NCI-H1436 (cell line): ENCODE measurements at regions not wholly inside any gene's neighbourhood (a gene's known extent, or its start where the extent isn't known, plus 50 kb on each side); places are given as distances from the start of the nearest gene placed in this dataset.

Experiments used
- DNase-seq: peaks from one replicate; lab custom pipeline; 2025; lab: John Stamatoyannopoulos, UW

DNA sequence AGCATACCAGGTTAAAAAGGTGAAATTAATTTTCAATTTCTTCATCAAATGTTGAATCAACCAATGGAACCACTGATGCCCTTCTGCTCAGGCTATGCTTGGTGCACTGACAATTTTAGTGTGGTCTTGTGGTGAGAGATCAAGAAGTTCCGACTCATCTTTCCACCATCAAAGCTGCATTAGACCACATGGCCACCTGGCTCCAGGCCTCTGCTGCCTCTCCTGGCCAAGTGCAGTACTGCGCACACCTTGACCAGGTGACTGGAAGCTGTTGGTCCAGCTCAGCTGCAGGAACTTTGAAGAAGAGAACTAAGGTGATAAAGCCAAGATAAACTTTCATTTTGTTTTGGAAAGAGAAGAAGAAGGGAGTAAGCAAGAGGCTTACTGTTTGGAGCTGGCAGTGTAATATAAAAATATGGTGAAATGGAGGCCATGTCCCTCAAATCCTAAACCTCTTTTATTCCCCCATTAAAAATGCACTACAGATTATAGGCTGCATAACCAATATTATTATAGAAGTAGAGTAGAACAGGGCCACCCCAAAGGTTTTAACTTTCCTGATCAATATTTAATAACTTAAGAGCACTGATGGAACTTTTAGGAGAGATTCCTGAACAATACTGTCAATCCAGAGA lies 315.5 kb upstream of the C9orf72 start:
- no peak for DNase-seq

DNA sequence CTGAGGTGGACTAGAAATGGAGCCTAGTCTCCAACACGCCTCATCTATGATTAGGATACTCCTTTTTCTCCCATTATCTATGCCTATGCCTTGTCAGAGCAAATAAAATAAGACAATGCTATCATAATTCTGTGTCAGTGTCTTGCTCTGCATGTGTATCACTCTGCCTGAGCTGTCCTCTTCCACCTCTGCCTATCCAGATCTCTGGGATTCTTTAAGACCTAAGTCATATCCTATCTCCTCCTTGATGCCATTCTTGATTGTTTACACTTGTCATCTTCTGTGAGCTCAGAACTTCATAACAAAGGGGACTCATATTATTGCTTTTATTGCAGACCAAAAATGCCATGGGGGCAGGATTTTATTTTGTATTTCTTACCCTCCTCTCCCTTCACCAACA lies 351.2 kb upstream of the C9orf72 start:
- no peak for DNase-seq

DNA sequence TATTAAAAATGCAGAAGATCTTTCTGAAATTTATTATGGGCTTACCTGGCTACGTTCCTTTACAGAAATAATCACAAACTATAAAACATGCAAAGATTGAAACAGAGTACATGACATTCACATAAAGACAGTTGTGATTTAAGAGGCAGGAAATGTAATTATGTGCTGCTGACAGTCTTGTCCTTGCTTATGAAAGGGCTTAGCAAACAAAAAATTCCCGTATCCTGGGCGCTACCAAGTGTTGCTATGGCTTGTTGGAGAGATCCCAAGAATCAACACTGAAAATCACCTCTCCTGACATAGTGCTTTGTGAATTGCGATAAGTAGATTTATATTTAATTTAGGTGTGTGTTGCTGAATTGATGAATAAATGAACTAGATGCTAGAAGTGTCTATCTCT lies 352.5 kb upstream of the C9orf72 start:
- no peak for DNase-seq

DNA sequence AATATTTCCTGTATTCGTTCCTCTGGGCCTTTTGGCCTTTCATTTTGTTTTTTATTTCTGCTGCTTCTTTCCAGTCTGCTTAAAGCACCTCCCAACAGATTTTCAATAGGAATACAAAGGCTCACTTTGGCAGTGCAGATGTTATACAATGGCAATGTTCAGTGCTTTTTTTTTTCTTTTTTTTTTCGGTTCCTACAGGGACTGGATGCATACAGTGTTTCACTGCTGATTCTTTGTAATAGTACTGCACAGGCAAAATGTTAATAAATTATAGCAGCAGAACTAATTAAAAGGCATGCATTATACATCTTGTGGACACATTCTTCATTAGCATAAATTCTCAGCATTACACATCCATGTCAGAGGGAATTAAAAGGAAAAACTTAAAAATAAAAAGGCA lies 356.6 kb upstream of the C9orf72 start:
- DNase-seq: no peak

DNA sequence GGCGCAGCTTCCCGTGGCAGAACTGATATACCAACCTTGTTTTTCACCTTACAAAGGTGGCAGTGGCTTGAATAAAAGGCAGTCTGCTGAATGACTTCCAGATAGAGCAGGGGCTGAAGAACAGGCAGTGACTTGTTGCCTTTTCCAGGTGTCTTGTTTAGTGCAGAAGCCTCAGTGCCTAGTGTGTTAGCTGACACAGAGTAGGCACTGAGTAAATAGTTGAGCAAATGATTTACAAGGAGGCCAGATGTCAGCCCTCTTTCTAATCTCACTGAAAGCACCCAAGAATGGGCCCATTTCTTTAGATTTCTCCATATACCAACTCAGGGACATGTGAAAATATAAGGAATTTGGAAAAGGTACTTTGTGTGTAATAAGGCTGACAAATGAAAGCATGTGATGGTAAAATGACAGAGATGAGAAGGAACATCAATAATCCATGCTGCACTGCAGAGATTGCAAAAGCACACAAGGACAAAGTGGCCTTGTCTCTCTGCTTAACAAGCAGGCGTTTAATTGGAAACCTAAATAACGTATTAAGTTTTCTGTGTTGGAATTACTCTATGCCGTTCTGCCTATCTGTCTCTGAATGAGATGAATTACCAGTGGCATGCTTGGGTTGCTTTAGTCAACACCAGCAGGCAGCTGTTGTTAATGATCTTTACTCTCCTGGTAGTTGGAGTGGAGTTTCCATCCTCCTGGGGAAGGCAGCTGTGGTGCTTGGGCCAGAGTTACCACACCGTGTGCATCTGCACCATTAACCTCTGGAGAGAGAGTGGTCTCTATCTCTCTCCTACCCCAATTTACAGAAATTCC lies 360.1 kb upstream of the C9orf72 start:
- DNase-seq: no peak

DNA sequence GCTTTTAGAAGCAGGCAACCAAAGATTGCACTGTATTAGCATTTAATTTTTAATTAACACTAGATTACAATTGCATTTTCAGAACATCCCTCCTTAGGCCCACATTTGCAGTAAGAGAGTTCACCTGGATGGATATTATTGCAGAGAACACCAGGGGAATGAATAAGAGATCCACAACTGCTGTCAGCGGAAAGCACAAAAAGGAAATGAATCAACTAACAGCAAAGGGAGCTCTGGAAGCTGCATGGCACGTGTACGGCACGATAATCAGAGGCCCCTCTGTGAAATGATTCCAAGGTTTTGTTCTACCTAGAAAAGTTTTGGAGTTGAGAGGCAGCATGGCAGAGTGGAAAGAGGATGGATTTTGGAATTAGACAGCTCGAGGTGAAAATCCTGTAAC lies 361.2 kb upstream of the C9orf72 start:
- DNase-seq: no peak

DNA sequence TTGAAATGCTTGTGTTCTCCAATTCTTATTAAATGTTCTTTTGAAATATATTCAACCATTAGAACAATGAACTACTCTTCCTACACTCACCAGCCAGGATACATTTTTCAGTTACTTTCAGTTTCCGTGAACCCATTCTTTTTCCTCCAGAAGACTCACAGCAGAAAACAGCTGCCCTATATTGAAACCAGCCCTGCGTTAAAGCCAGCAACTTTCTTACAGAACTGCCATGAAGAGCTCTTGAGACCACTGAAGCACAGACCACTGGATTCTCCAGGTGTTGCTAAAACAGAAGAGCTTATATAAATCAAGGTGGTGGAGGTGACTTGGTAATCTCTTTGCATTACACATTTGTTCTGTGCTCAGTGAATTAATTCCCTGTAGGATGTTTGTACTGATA lies 365.9 kb upstream of the C9orf72 start:
- no peak for DNase-seq

DNA sequence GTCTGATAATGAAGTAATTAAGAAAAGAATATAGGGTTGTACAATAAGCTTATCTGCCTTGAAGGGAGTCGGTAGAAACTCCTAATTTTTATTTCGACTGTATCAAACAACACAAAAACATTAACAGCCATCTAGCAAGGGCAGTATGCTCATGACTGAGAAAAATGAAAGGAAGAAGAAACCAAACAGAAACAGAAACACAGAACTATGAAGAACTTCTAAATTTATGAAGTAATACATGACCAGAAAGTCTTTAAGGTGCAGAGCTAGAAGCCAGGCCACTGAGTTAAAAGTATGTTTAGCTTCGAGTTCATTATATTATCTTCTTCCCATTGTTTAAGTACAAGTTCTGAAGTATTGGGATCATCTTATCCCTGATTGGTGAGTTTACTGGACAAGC lies 367.3 kb upstream of the C9orf72 start:
- DNase-seq: no peak

DNA sequence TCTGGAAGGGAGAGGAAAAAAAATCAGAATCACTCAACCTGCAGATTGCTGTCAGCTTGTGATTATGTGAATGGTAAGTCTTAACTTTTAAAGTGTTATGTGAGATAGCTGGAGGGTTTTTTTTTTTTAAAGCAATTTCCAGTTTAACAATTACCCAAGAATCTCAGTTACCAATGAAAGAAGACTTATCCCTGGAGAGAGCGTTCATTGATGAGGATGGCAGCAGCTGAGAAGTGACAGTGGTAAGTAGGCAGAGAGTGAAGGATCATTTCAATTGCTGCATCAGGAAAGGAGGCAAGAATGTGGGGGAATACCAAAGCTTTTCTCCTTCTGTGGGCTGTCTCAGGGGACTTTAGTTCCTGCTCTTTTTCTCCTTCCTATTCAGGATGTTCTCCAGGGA lies 370.2 kb upstream of the C9orf72 start:
- no peak for DNase-seq

DNA sequence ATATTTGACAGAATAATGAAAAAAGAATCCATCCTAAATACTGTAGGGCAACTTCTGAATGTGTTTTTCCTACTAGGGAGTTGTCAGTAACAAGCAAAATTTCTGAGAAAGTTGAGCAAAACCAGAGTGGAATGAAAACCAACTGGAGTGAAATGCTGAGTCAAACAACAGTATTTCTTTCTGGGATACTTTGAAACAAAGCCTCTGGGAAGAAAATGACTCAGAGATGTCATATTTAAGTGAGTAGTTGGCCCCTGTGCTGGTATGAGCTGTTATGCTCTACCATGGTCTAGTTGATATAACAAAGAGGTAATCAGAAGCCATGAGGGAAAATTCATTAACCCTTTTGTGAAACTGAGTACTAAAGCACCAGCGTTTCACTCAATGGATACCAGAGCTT lies 372.1 kb upstream of the C9orf72 start:
- DNase-seq: no peak

DNA sequence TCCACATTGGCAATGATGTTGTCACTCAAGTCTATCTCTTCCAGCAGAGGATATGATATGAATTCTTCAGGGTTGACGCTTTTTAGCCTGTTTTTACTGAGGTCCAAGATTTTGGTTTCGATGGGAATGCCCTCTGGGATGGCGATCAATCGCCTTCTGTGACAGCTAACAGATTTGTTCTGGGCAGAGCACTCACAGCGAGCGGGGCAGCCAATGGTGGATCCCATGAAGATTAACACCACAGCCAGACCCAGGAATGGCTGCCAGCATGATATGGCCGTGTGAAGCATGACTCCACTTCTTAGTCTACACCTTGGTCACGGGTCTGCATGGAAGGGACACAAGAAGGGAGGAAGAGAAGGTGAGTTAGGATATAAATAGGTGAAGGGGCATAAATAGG lies 377.1 kb upstream of the C9orf72 start:
- DNase-seq: no peak

DNA sequence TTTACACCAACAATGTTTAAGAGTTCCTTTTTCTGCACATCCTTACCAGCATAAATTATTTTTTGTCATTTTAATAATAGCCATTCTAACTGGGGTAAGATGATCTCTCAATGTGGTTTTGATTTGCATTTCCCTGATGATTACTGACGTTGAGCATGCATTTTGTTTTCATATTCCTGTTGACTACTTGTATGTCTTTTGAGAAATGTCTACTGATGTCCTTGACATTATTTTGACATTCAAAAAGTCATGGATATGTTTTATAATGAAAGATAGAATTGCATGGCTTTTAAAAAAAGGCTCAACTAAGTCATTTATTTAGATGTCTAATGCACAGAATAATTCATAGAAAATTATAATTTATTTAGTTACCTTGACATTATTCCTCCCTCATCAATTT lies 381.6 kb upstream of the C9orf72 start:
- DNase-seq: no peak

DNA sequence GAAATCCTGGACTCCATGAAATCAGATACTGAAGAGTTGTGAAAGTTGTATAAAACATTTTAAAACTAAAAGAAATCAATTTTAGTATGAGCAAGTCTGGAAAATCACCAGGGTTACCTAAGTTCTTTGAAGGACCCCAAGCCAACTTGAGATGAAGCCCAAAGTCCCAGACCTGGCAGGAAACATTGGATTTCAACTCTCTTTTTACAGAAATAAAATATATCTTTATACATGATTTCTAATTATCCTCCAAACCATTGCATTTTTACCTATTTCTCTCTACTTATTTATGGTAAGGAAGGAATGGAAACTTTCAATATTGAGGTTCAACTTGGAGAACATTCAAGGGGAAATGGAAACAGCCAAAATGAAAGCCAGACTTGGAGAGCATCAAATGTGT lies 390.6 kb upstream of the C9orf72 start:
- no peak for DNase-seq

DNA sequence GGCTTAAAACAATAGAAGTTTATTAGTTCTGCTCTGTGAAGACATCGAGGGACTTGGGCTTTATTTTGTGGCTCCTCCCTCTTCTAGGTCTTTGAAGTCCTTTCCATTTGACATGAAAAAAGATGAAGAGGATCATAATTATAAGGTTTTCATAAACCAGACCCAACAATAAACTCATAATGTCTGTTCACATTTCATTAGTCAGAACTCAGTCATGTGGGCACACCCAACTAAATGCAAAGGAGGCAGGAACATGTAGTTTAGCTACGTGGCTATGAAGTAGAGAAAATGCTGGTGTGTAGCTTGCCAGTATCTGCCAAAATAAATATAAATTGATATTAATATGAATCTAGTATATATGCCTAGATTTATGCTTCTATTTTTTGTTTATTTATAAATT lies 393.9 kb upstream of the C9orf72 start:
- no peak for DNase-seq

DNA sequence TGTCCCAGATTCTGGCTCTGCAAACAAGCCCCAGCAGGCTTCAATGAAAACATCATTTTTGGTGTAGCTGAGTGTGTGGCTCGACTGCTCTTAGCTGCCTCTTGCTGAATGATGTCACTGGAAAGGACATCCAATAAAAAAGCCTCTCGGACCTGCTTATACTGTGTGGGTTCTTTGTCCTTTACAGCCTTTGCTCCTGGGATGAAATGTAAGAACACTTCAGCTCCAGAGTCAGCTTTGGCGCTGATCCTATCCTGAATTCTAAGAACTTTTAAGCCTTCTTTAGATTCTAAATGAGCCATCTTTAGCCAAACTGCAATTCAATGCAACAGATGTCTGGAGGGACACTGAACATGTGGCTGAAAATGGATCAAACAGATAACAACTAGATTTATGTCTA lies 404.6 kb upstream of the C9orf72 start:
- DNase-seq: no peak

DNA sequence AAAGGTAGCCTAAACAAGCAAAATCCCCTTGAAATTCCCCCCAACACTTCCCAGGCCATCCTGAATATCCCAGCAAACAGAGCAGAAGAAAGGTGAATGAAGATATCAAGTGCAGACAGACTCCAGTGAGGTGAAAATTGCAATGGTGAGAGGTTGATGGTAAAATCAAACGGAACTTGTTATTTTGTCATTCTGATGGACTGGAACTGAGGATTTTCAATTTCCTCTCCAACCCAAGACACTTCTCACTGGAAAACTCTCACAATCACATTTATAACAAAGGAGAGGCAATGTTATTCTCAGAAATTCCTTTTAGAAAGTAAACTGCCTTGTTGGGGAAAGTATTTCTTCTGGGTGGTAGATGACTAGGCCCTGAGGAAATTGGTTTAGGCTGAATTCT lies 412.4 kb upstream of the C9orf72 start:
- DNase-seq: no peak

DNA sequence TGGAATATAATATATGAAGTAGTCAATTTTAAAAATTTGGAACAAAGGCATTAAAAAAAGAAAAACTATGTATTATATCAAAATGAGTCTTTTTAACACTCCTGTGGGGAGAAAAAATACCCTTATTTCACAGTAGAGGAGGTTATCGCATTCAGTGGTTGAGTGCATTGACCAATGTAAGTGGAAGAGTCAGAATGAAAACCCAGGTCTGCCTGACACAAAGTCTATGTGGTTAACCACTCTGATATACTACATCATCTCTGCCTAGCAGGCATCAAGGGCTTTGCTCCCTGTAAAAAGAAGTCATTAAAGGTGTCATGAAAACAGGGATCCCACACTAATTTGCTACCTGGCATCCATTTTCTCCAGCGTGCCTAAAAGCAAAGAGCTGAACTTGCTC lies 417.2 kb upstream of the C9orf72 start:
- DNase-seq: no peak

DNA sequence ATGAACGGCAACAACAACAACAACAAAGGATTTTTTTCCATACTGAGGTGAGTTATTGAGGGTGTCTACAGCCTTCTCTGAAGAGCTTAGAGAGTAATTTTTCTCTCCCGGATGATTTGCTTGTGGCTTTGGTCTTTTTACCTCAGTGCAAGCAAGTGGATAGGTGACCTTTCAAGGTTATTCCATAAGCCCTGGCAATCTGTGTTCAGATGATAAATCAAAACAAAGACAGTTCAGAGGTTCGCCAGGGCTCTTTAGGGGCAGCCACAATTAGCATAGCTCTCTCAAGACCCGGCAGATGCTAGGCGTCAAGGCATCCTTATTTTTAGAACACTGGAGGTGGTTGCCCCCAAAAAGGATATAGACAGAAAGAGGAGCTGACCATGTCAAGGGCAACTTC lies 417.9 kb upstream of the C9orf72 start:
- DNase-seq: no peak

DNA sequence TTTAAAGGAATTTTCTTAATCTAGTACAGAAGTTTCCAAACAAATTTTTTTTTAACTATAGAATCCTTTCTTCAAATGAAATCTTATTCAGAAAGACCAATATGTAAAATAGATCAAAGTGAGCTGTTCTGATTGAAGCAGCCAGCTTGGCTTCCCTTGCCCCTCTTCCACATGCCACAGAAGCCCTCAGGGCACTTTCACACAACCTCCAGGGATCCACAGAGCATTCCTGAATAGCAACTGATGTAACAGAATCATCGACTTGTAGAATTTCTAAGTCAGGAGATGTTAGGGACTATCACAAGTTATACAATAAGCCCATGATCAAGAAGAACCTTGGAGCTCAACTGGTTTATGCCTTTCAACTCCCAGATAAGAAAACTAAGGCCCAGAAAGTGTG lies 427.8 kb upstream of the C9orf72 start:
- no peak for DNase-seq

DNA sequence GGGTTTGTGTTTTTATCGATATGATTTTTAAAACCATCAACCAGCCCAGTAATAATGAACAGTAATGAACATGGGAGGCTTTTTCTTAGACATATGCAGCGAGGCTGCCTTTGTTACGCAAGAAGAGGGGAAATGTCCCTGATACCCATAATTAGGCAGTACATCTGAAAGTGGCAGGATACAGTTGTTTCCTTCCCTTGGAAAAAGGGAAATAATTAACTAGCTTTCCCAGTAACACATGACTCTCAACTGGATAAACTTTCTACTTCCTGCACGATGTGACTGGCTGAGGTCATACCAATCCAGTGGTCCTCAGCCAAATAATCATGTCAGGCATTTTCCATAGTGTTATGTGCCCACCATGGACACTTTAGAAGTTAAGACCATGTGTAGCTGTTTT lies 431.6 kb upstream of the C9orf72 start:
- DNase-seq: no peak

DNA sequence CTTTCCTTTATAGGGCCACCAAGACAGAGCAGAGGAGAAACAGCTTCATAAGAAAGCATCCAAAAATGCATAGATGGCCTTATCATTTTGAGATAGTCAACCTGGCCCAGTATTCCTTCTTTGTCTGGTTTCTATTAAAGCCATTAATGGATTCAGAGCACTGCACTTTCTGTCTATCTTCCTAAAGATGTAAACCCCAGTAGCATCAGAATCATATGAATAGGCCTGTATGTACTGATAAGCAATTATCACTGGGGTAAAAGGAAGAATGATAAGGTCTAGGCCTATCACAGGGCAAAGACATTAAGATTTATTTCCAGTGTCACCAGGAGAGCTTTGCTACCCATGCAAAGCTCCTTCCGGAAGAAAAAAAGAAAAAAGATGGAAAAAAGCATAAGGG lies 432.5 kb upstream of the C9orf72 start:
- DNase-seq: no peak

DNA sequence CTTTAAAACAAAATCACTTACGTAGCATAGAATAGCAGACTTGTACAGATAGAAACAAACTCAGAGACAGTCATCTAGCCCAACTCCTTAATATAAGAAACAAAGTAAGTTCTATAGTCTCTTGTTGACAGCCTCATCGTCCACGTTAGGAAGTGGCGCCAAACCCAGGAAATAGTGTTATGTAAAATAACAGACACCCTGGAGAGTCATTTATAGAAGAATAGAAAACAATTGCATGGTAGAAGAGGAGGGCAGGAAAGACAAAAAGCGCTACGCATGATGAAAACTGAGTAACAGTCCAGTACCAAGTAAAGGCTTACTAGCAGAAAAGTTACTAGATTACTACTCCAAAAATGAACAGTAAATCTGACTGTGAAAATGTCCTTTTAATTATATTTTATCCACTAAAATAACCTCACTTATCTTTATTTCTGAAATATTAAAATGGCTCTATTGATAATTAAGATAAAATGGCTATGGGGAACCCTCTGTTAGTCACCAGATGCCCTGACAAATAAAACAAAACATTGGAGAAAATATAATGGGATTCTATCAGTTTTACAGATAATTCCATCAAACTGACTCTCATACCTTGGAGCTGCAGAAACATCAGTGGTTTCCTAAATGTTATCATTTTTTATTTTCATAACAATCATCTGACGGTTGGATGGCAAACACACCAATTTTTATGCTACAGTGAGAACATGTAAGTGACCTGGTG lies 434.0 kb upstream of the C9orf72 start:
- DNase-seq: no peak

DNA sequence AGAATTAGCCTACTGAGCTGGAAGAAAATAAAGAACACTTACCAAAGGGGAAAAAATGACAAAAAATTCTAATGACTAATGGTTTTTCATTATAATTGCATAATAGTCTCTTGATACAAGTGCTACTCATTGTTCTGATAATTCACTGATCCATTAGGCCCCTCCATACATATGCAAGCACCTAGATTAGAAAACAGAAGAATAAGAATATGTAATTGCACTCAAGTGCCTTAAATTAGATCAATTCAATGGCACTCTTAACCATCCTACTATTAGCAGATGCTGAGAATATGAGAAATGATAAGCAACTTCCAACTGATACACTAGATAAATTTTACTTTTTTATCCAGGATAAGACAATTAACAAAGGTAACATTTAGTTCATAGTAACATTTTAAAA lies 440.9 kb upstream of the C9orf72 start:
- DNase-seq: peak; percentile 83
